ENCODE measurements at regions not wholly inside any gene's neighbourhood (a gene's known extent, or its start where the extent isn't known, plus 50 kb on each side); places are given as distances from the start of the nearest gene placed in this dataset.

- TF ChIP-seq CTCF (IDR thresholded peaks at IDR 0.05; ENCODE audit: low read length), result no peak
- TF ChIP-seq EZH2 (optimal IDR thresholded peaks at IDR 0.05; ENCODE audit: low read depth, low read length), result no peak
- TF ChIP-seq EZH2phosphoT487 (IDR thresholded peaks at IDR 0.05; ENCODE audit: low read length), result no peak
- Histone ChIP-seq H3K4me2 (ENCODE audit: low read depth, low read length) (no peak overlapping the region), H3K27me3 (replicated peaks; ENCODE audit: insufficient read depth, low read length) (no peaks in the 10 kb centered on the region), H3K9me2 (replicated peaks; ENCODE audit: insufficient read depth, low read length) (no peaks in the 10 kb centered on the region), H2AFZ (ENCODE audit: low read length) (no peak overlapping the region), H3K27ac (ENCODE audit: low read length) (no peak overlapping the region), H3K9ac (ENCODE audit: low read length) (no peak overlapping the region), H3K4me1 (ENCODE audit: low read length) (peaks cover 1% of the 10 kb centered on the region), H3K4me3 (ENCODE audit: low read length) (no peak overlapping the region), H3K9me3 (replicated peaks; ENCODE audit: insufficient read depth, low read length) (no peaks in the 10 kb centered on the region), H4K20me1 (ENCODE audit: insufficient read depth, low read length) (no peaks in the 10 kb centered on the region), H3F3A (ENCODE audit: insufficient read depth, low read length) (peaks cover under 1% of the 10 kb centered on the region; the same call in 1 of the 2 replicates), H3K36me3 (replicated peaks; ENCODE audit: insufficient read depth, low read length) (no peaks in the 10 kb centered on the region), H3K79me2 (ENCODE audit: low read length) (no peaks in the 10 kb centered on the region)
- DNase-seq, result no peak
Observed at GRCh38 chr15:47340571-47340920, 376.8 kb upstream of the SEMA6D start.

GRCh38 chr15:47349179-47349578, 368.1 kb upstream of the SEMA6D start:
- Histone ChIP-seq H2AFZ (ENCODE audit: low read length) (no peak overlapping the region), H3K4me3 (ENCODE audit: low read length) (no peak overlapping the region), H3K27me3 (replicated peaks; ENCODE audit: insufficient read depth, low read length) (no peaks in the 10 kb centered on the region), H3F3A (ENCODE audit: insufficient read depth, low read length) (no peaks in the 10 kb centered on the region), H3K4me1 (ENCODE audit: low read length) (no peaks in the 10 kb centered on the region), H3K9me3 (replicated peaks; ENCODE audit: insufficient read depth, low read length) (no peaks in the 10 kb centered on the region), H4K20me1 (ENCODE audit: insufficient read depth, low read length) (no peaks in the 10 kb centered on the region), H3K27ac (ENCODE audit: low read length) (no peak overlapping the region), H3K79me2 (ENCODE audit: low read length) (no peaks in the 10 kb centered on the region), H3K36me3 (replicated peaks; ENCODE audit: insufficient read depth, low read length) (no peaks in the 10 kb centered on the region), H3K4me2 (ENCODE audit: low read depth, low read length) (no peak overlapping the region), H3K9ac (ENCODE audit: low read length) (no peak overlapping the region), H3K9me2 (replicated peaks; ENCODE audit: insufficient read depth, low read length) (no peaks in the 10 kb centered on the region)
- TF ChIP-seq CTCF (IDR thresholded peaks at IDR 0.05; ENCODE audit: low read length), result no peak
- no peak for TF ChIP-seq EZH2 (optimal IDR thresholded peaks at IDR 0.05; ENCODE audit: low read depth, low read length)
- TF ChIP-seq EZH2phosphoT487 (IDR thresholded peaks at IDR 0.05; ENCODE audit: low read length), result no peak
- no peak for DNase-seq

- H4K20me1 ChIP-seq (ENCODE audit: insufficient read depth, low read length), result no peaks in the 10 kb centered on the region
- H3K4me1 ChIP-seq (ENCODE audit: low read length), result no peaks in the 10 kb centered on the region
- no peak overlapping the region for H3K4me2 ChIP-seq (ENCODE audit: low read depth, low read length)
- H3K9me3 ChIP-seq (replicated peaks; ENCODE audit: insufficient read depth, low read length), result no peaks in the 10 kb centered on the region
- H3K36me3 ChIP-seq (replicated peaks; ENCODE audit: insufficient read depth, low read length), result no peaks in the 10 kb centered on the region
- H3K27ac ChIP-seq (ENCODE audit: low read length), result no peak overlapping the region
- TF ChIP-seq CTCF (IDR thresholded peaks at IDR 0.05; ENCODE audit: low read length), result no peak
- no peak for TF ChIP-seq EZH2phosphoT487 (IDR thresholded peaks at IDR 0.05; ENCODE audit: low read length)
- no peak for TF ChIP-seq EZH2 (optimal IDR thresholded peaks at IDR 0.05; ENCODE audit: low read depth, low read length)
- no peak overlapping the region for H3K9ac ChIP-seq (ENCODE audit: low read length)
- no peak overlapping the region for H2AFZ ChIP-seq (ENCODE audit: low read length)
- no peaks in the 10 kb centered on the region for H3K79me2 ChIP-seq (ENCODE audit: low read length)
- no peaks in the 10 kb centered on the region for H3K9me2 ChIP-seq (replicated peaks; ENCODE audit: insufficient read depth, low read length)
- no peak overlapping the region for H3K4me3 ChIP-seq (ENCODE audit: low read length)
- H3K27me3 ChIP-seq (replicated peaks; ENCODE audit: insufficient read depth, low read length), result no peaks in the 10 kb centered on the region
- H3F3A ChIP-seq (ENCODE audit: insufficient read depth, low read length), result no peaks in the 10 kb centered on the region
- no peak for DNase-seq
Observed at GRCh38 chr15:47351501-47351900, 365.8 kb upstream of the SEMA6D start.

Measured in MM.1S (cell line).